Uterus (tissue), 2 donors: ENCODE measurements at regions not wholly inside any gene's neighbourhood (a gene's known extent, or its start where the extent isn't known, plus 50 kb on each side); places are given as distances from the start of the nearest gene placed in this dataset.

Source experiments
- POLR2A ChIP-seq, 2 donors: fragments of 450-650 bp; IDR thresholded peaks; one replicate each; pipeline ENCODE4 v1.6.1; 2016; ENCODE audit warnings: antibody characterized with exemption in 2 of 2, mild to moderate bottlenecking in 1 of 2, moderate library complexity in 1 of 2
- TF ChIP-seq, protein P1 (sequence below), 4 experiments: fragments of 200-600 bp in 2 of 4; fragments of 450-650 bp in 2 of 4; sonication (generic) in 2 of 4; IDR thresholded peaks; one replicate each; pipeline ENCODE4 v1.5.1; 2016 to 2019; ENCODE audit warnings: antibody characterized with exemption in 4 of 4, mild to moderate bottlenecking in 2 of 4, moderate library complexity in 1 of 4

DNA sequence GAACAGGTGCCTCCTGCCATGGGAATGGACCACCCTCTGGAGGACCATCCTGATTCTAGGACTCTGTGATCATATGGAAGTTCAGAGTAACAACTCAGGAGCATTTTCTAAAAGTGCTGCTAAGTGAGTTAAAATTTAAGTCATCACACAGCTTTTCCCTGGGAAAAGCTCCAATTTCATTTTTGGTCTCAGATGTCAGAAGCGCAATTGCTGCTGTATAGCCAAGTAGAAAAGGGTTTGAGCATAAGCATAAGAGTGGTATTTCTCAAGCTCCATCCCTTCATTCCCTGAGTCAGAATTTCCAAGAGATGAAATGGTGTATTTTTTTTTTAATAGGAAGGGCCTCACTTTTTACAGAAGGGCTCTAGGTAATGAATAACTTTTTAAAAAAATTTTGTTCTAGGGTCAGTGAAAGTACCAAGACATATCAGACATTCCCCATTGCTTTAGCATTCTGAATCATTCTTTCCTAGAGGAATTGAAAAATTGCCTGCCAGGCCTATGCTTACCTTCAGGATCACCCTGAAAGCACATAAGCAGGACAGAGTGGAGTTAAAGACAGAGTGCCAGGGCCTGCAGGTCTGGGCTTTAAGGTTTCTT, 564.5 kb upstream of the ISX start:
- TF ChIP-seq, protein P1, sequence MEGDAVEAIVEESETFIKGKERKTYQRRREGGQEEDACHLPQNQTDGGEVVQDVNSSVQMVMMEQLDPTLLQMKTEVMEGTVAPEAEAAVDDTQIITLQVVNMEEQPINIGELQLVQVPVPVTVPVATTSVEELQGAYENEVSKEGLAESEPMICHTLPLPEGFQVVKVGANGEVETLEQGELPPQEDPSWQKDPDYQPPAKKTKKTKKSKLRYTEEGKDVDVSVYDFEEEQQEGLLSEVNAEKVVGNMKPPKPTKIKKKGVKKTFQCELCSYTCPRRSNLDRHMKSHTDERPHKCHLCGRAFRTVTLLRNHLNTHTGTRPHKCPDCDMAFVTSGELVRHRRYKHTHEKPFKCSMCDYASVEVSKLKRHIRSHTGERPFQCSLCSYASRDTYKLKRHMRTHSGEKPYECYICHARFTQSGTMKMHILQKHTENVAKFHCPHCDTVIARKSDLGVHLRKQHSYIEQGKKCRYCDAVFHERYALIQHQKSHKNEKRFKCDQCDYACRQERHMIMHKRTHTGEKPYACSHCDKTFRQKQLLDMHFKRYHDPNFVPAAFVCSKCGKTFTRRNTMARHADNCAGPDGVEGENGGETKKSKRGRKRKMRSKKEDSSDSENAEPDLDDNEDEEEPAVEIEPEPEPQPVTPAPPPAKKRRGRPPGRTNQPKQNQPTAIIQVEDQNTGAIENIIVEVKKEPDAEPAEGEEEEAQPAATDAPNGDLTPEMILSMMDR (IDR thresholded peaks at IDR 0.05), result no peak
- TF ChIP-seq POLR2A (IDR thresholded peaks at IDR 0.05), result no peak
